ENCODE measurements at regions not wholly inside any gene's neighbourhood (a gene's known extent, or its start where the extent isn't known, plus 50 kb on each side); places are given as distances from the start of the nearest gene placed in this dataset.

DNA sequence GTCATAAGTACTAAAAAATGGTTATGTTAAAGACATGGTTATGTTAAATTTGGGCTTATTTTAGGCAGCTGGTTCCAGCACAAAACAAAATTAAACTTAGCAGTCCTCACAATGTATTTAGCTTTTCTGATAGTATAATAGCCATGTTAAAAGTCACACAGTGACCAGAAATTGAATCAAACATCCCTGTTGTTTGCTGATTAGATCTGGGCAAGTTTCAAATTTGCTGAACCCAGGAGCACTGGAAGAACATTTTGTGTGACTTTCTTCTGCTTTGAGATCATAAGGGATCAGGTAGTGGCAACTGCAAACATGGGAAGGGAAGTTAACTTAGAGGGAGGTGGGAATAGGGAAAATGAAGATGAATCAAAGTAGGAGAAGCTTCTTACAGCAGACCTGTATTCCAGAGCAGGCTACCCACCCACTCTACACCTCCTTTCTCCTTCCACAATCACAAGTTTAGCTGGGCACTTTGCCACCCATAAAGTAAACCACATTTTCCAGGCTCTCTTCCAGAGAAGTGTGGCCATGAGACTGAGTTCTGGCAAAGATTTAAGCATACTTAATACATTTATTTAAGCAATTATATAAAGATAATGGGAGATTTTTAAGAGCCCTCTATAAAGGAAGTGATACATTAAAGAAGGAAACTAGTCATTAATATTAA lies 616.1 kb upstream of the LRATD1 start:
- Histone ChIP-seq H3K4me1 (ENCODE audit: low read length) (no peaks in the 10 kb centered on the region), H3K79me2 (ENCODE audit: low read length) (no peaks in the 10 kb centered on the region), H3K27me3 (replicated peaks; ENCODE audit: insufficient read depth, low read length) (no peaks in the 10 kb centered on the region), H3K27ac (ENCODE audit: low read length) (no peak overlapping the region), H3K9me3 (replicated peaks; ENCODE audit: insufficient read depth, low read length) (no peaks in the 10 kb centered on the region), H3K9ac (ENCODE audit: low read length) (no peak overlapping the region), H3F3A (ENCODE audit: insufficient read depth, low read length) (no peaks in the 10 kb centered on the region), H3K36me3 (replicated peaks; ENCODE audit: insufficient read depth, low read length) (no peaks in the 10 kb centered on the region), H3K4me3 (ENCODE audit: low read length) (no peak overlapping the region), H2AFZ (ENCODE audit: low read length) (no peak overlapping the region), H3K4me2 (ENCODE audit: low read depth, low read length) (no peak overlapping the region), H4K20me1 (ENCODE audit: insufficient read depth, low read length) (no peaks in the 10 kb centered on the region), H3K9me2 (replicated peaks; ENCODE audit: insufficient read depth, low read length) (no peaks in the 10 kb centered on the region)
- DNase-seq = no peak
- TF ChIP-seq EZH2phosphoT487 (IDR thresholded peaks at IDR 0.05; ENCODE audit: low read length) (no peak), EZH2 (optimal IDR thresholded peaks at IDR 0.05; ENCODE audit: low read depth, low read length) (no peak), CTCF (IDR thresholded peaks at IDR 0.05; ENCODE audit: low read length) (no peak)

- Histone ChIP-seq H4K20me1 (ENCODE audit: insufficient read depth, low read length) (no peaks in the 10 kb centered on the region), H3K79me2 (ENCODE audit: low read length) (no peaks in the 10 kb centered on the region), H3K27ac (ENCODE audit: low read length) (no peak overlapping the region), H3F3A (ENCODE audit: insufficient read depth, low read length) (no peaks in the 10 kb centered on the region), H3K4me3 (ENCODE audit: low read length) (no peak overlapping the region), H2AFZ (ENCODE audit: low read length) (no peak overlapping the region), H3K27me3 (replicated peaks; ENCODE audit: insufficient read depth, low read length) (no peaks in the 10 kb centered on the region), H3K9me2 (replicated peaks; ENCODE audit: insufficient read depth, low read length) (no peaks in the 10 kb centered on the region), H3K9me3 (replicated peaks; ENCODE audit: insufficient read depth, low read length) (no peaks in the 10 kb centered on the region), H3K4me2 (ENCODE audit: low read depth, low read length) (no peak overlapping the region), H3K4me1 (ENCODE audit: low read length) (no peaks in the 10 kb centered on the region), H3K36me3 (replicated peaks; ENCODE audit: insufficient read depth, low read length) (no peaks in the 10 kb centered on the region), H3K9ac (ENCODE audit: low read length) (no peak overlapping the region)
- DNase-seq = no peak
- TF ChIP-seq EZH2 (optimal IDR thresholded peaks at IDR 0.05; ENCODE audit: low read depth, low read length) (no peak), EZH2phosphoT487 (IDR thresholded peaks at IDR 0.05; ENCODE audit: low read length) (no peak), CTCF (IDR thresholded peaks at IDR 0.05; ENCODE audit: low read length) (no peak)
Measured at GRCh38 chr2:14018620-14019019, 613.9 kb upstream of the LRATD1 start.

- no peak for DNase-seq
- H2AFZ ChIP-seq (ENCODE audit: low read length) = no peak overlapping the region
- H3K27ac ChIP-seq (ENCODE audit: low read length) = no peak overlapping the region
- no peaks in the 10 kb centered on the region for H3K27me3 ChIP-seq (replicated peaks; ENCODE audit: insufficient read depth, low read length)
- H4K20me1 ChIP-seq (ENCODE audit: insufficient read depth, low read length) = no peaks in the 10 kb centered on the region
- H3K4me1 ChIP-seq (ENCODE audit: low read length) = no peaks in the 10 kb centered on the region
- H3K36me3 ChIP-seq (replicated peaks; ENCODE audit: insufficient read depth, low read length) = no peaks in the 10 kb centered on the region
- H3K79me2 ChIP-seq (ENCODE audit: low read length) = no peaks in the 10 kb centered on the region
- H3K9me2 ChIP-seq (replicated peaks; ENCODE audit: insufficient read depth, low read length) = no peaks in the 10 kb centered on the region
- H3F3A ChIP-seq (ENCODE audit: insufficient read depth, low read length) = no peaks in the 10 kb centered on the region
- no peak for TF ChIP-seq EZH2phosphoT487 (IDR thresholded peaks at IDR 0.05; ENCODE audit: low read length)
- no peak for TF ChIP-seq EZH2 (optimal IDR thresholded peaks at IDR 0.05; ENCODE audit: low read depth, low read length)
- TF ChIP-seq CTCF (IDR thresholded peaks at IDR 0.05; ENCODE audit: low read length) = no peak
- H3K9ac ChIP-seq (ENCODE audit: low read length) = no peak overlapping the region
- H3K9me3 ChIP-seq (replicated peaks; ENCODE audit: insufficient read depth, low read length) = no peaks in the 10 kb centered on the region
- no peak overlapping the region for H3K4me2 ChIP-seq (ENCODE audit: low read depth, low read length)
- no peak overlapping the region for H3K4me3 ChIP-seq (ENCODE audit: low read length)
Measured at GRCh38 chr2:14023558-14023957, 609.0 kb upstream of the LRATD1 start.
